HS-5 (cell line): ENCODE measurements at regions not wholly inside any gene's neighbourhood (a gene's known extent, or its start where the extent isn't known, plus 50 kb on each side); places are given as distances from the start of the nearest gene placed in this dataset.
"Not testable (repeated sequence)": the region's sequence is repeated elsewhere in the genome, so short reads cannot be mapped to it uniquely, and the experiment has no call there.

Experiments
- DNase-seq: peaks from one replicate; pipeline ENCODE4 v3.0.0-alpha.2; 2012; ENCODE audit warnings: low read depth

GRCh38 chr1:194069168-194069830, 882.9 kb upstream of the B3GALT2 start:
- no peak for DNase-seq

- DNase-seq, result no peak
Observed at GRCh38 chr1:194068446-194069167, 882.2 kb upstream of the B3GALT2 start.

- no peak for DNase-seq
Observed at GRCh38 chr1:194067772-194068171, 881.4 kb upstream of the B3GALT2 start.

GRCh38 chr1:194062962-194063361, 876.5 kb upstream of the B3GALT2 start:
- no peak for DNase-seq

- DNase-seq, result no peak
Observed at GRCh38 chr1:194062526-194062925, 876.1 kb upstream of the B3GALT2 start.

- DNase-seq, result no peak
Observed at GRCh38 chr1:194060481-194060880, 874.1 kb upstream of the B3GALT2 start.

GRCh38 chr1:194058268-194058667, 871.9 kb upstream of the B3GALT2 start:
- DNase-seq, result not testable (repeated sequence)

GRCh38 chr1:194056169-194056568, 869.8 kb upstream of the B3GALT2 start:
- no peak for DNase-seq

- DNase-seq, result no peak
Observed at GRCh38 chr1:194055536-194055935, 869.1 kb upstream of the B3GALT2 start.

- DNase-seq, result no peak
Observed at GRCh38 chr1:194052514-194053338, 866.3 kb upstream of the B3GALT2 start.

GRCh38 chr1:194047921-194048320, 861.5 kb upstream of the B3GALT2 start:
- no peak for DNase-seq

- no peak for DNase-seq
Observed at GRCh38 chr1:194047206-194047605, 860.8 kb upstream of the B3GALT2 start.

GRCh38 chr1:194045416-194045815, 859.0 kb upstream of the B3GALT2 start:
- DNase-seq, result peak; percentile 34

GRCh38 chr1:194044892-194045291, 858.5 kb upstream of the B3GALT2 start:
- no peak for DNase-seq

GRCh38 chr1:194043984-194044755, 857.8 kb upstream of the B3GALT2 start:
- no peak for DNase-seq

GRCh38 chr1:194042736-194043135, 856.3 kb upstream of the B3GALT2 start:
- DNase-seq, result no peak

GRCh38 chr1:194040496-194040895, 854.1 kb upstream of the B3GALT2 start:
- no peak for DNase-seq

- no peak for DNase-seq
Observed at GRCh38 chr1:194039578-194039977, 853.2 kb upstream of the B3GALT2 start.

GRCh38 chr1:194033646-194034045, 847.2 kb upstream of the B3GALT2 start:
- no peak for DNase-seq

- no peak for DNase-seq
Observed at GRCh38 chr1:194028002-194028401, 841.6 kb upstream of the B3GALT2 start.

- DNase-seq, result no peak
Observed at GRCh38 chr1:194026422-194026821, 840.0 kb upstream of the B3GALT2 start.

GRCh38 chr1:194024659-194025058, 838.2 kb upstream of the B3GALT2 start:
- peak; percentile 74 for DNase-seq
